ENCODE measurements at regions not wholly inside any gene's neighbourhood (a gene's known extent, or its start where the extent isn't known, plus 50 kb on each side); places are given as distances from the start of the nearest gene placed in this dataset.
A peak's percentile ranks its signal among the peaks of the same experiment; 100 is the strongest.
"Not testable (repeated sequence)": the region's sequence is repeated elsewhere in the genome, so short reads cannot be mapped to it uniquely, and the experiment has no call there.

GRCh38 chr12:131598717-131599116, 112.2 kb upstream of the SFSWAP start:
- no peak for TF ChIP-seq CTCF (IDR thresholded peaks at IDR 0.05; ENCODE audit: control extremely low read depth, extremely low read depth, low read depth, missing control alignments)
- POLR2A ChIA-PET, result no interaction called here
- CTCF ChIA-PET, result no interaction called here
- no peak for DNase-seq (ENCODE audit: extremely low spot score)

GRCh38 chr12:131599190-131600159, 111.4 kb upstream of the SFSWAP start:
- TF ChIP-seq CTCF (IDR thresholded peaks at IDR 0.05; ENCODE audit: control extremely low read depth, extremely low read depth, low read depth, missing control alignments), result no peak
- DNase-seq (ENCODE audit: extremely low spot score), result no peak
- ChIA-PET POLR2A (no interaction called here), CTCF (no interaction called here)

GRCh38 chr12:131600160-131600532, 110.7 kb upstream of the SFSWAP start:
- CTCF ChIA-PET, result no interaction called here
- no peak for TF ChIP-seq CTCF (IDR thresholded peaks at IDR 0.05; ENCODE audit: control extremely low read depth, extremely low read depth, low read depth, missing control alignments)
- POLR2A ChIA-PET, result no interaction called here
- DNase-seq (ENCODE audit: extremely low spot score), result no peak

- DNase-seq (ENCODE audit: extremely low spot score); POLR2A ChIA-PET: not testable (repeated sequence)
- CTCF ChIA-PET, result interaction anchor here (1.2 kb wide), 1 partner anchor 9 kb away, joined by 4 read pairs; no protein-coding TSS in a partner anchor
These were observed 109.4 kb upstream of the SFSWAP start for GRCh38 chr12:131601499-131601898.

GRCh38 chr12:131603106-131603938, 107.6 kb upstream of the SFSWAP start:
- no peak for DNase-seq (ENCODE audit: extremely low spot score)
- CTCF ChIA-PET, result interaction anchor here (1.3 to 1.4 kb wide), 3 partner anchors 10 to 499 kb away, joined by 3 to 5 read pairs (median 4); no protein-coding TSS in a partner anchor
- POLR2A ChIA-PET, result no interaction called here

GRCh38 chr12:131603939-131604795, 106.7 kb upstream of the SFSWAP start:
- DNase-seq (ENCODE audit: extremely low spot score), result peak; percentile 53
- ChIA-PET POLR2A (no interaction called here), CTCF (interaction anchor here (1.3 to 1.4 kb wide), 3 partner anchors 9 to 500 kb away, joined by 3 to 5 read pairs (median 4); no protein-coding TSS in a partner anchor)
- TF ChIP-seq CTCF (IDR thresholded peaks at IDR 0.05; ENCODE audit: control extremely low read depth, extremely low read depth, low read depth, missing control alignments), result no peak

More at GRCh38 chr12:131603106-131603938, 107.6 kb upstream of the SFSWAP start:
- no peak for TF ChIP-seq CTCF (IDR thresholded peaks at IDR 0.05; ENCODE audit: control extremely low read depth, extremely low read depth, low read depth, missing control alignments)

Data from GM10248 (cell line).